ENCODE measurements at regions not wholly inside any gene's neighbourhood (a gene's known extent, or its start where the extent isn't known, plus 50 kb on each side); places are given as distances from the start of the nearest gene placed in this dataset.

- peak; percentile 46 for DNase-seq (ENCODE audit: low read depth, low spot score)
- in situ Hi-C loops (cut with HindIII; ENCODE audit: low pct_unique_long_range_greater_than_20kb, low sequenced_read_pairs) = no loop called here
Measured at GRCh38 chr14:53356361-53357150, 203.4 kb upstream of the DDHD1 start.

GRCh38 chr14:53355581-53356112, 202.5 kb upstream of the DDHD1 start:
- no peak for DNase-seq (ENCODE audit: low read depth, low spot score)
- in situ Hi-C loops (cut with HindIII; ENCODE audit: low pct_unique_long_range_greater_than_20kb, low sequenced_read_pairs) = no loop called here

GRCh38 chr14:53354336-53354735, 201.2 kb upstream of the DDHD1 start:
- DNase-seq (ENCODE audit: low read depth, low spot score) = no peak
- in situ Hi-C loops (cut with HindIII; ENCODE audit: low pct_unique_long_range_greater_than_20kb, low sequenced_read_pairs) = no loop called here

- in situ Hi-C loops (cut with HindIII; ENCODE audit: low pct_unique_long_range_greater_than_20kb, low sequenced_read_pairs) = no loop called here
- DNase-seq (ENCODE audit: low read depth, low spot score) = no peak
Measured at GRCh38 chr14:53350866-53351265, 197.7 kb upstream of the DDHD1 start.

- in situ Hi-C loops (cut with HindIII; ENCODE audit: low pct_unique_long_range_greater_than_20kb, low sequenced_read_pairs) = no loop called here
- DNase-seq (ENCODE audit: low read depth, low spot score) = no peak
Measured at GRCh38 chr14:53350429-53350828, 197.3 kb upstream of the DDHD1 start.

- in situ Hi-C loops (cut with HindIII; ENCODE audit: low pct_unique_long_range_greater_than_20kb, low sequenced_read_pairs) = no loop called here
- no peak for DNase-seq (ENCODE audit: low read depth, low spot score)
Measured at GRCh38 chr14:53346988-53347387, 193.9 kb upstream of the DDHD1 start.

- in situ Hi-C loops (cut with HindIII; ENCODE audit: low pct_unique_long_range_greater_than_20kb, low sequenced_read_pairs) = no loop called here
- DNase-seq (ENCODE audit: low read depth, low spot score) = no peak
Measured at GRCh38 chr14:53341324-53341723, 188.2 kb upstream of the DDHD1 start.

GRCh38 chr14:53338192-53338591, 185.1 kb upstream of the DDHD1 start:
- in situ Hi-C loops (cut with HindIII; ENCODE audit: low pct_unique_long_range_greater_than_20kb, low sequenced_read_pairs) = no loop called here
- no peak for DNase-seq (ENCODE audit: low read depth, low spot score)

- in situ Hi-C loops (cut with HindIII; ENCODE audit: low pct_unique_long_range_greater_than_20kb, low sequenced_read_pairs) = no loop called here
- DNase-seq (ENCODE audit: low read depth, low spot score) = no peak
Measured at GRCh38 chr14:53336729-53337128, 183.6 kb upstream of the DDHD1 start.

GRCh38 chr14:53333809-53334208, 180.7 kb upstream of the DDHD1 start:
- no peak for DNase-seq (ENCODE audit: low read depth, low spot score)
- in situ Hi-C loops (cut with HindIII; ENCODE audit: low pct_unique_long_range_greater_than_20kb, low sequenced_read_pairs) = no loop called here

GRCh38 chr14:53331921-53332320, 178.8 kb upstream of the DDHD1 start:
- DNase-seq (ENCODE audit: low read depth, low spot score) = no peak
- in situ Hi-C loops (cut with HindIII; ENCODE audit: low pct_unique_long_range_greater_than_20kb, low sequenced_read_pairs) = no loop called here

- no peak for DNase-seq (ENCODE audit: low read depth, low spot score)
Measured at GRCh38 chr14:53331247-53331646, 178.1 kb upstream of the DDHD1 start.

GRCh38 chr14:53330441-53330840, 177.3 kb upstream of the DDHD1 start:
- DNase-seq (ENCODE audit: low read depth, low spot score) = no peak
- in situ Hi-C loops (cut with HindIII; ENCODE audit: low pct_unique_long_range_greater_than_20kb, low sequenced_read_pairs) = no loop called here

More at GRCh38 chr14:53331247-53331646, 178.1 kb upstream of the DDHD1 start:
- in situ Hi-C loops (cut with HindIII; ENCODE audit: low pct_unique_long_range_greater_than_20kb, low sequenced_read_pairs) = no loop called here

- DNase-seq (ENCODE audit: low read depth, low spot score) = no peak
- in situ Hi-C loops (cut with HindIII; ENCODE audit: low pct_unique_long_range_greater_than_20kb, low sequenced_read_pairs) = no loop called here
Measured at GRCh38 chr14:53328841-53329240, 175.7 kb upstream of the DDHD1 start.

- in situ Hi-C loops (cut with HindIII; ENCODE audit: low pct_unique_long_range_greater_than_20kb, low sequenced_read_pairs) = no loop called here
- DNase-seq (ENCODE audit: low read depth, low spot score) = no peak
Measured at GRCh38 chr14:53327716-53328115, 174.6 kb upstream of the DDHD1 start.

GRCh38 chr14:53325176-53325806, 172.2 kb upstream of the DDHD1 start:
- peak; percentile 58 for DNase-seq (ENCODE audit: low read depth, low spot score)
- in situ Hi-C loops (cut with HindIII; ENCODE audit: low pct_unique_long_range_greater_than_20kb, low sequenced_read_pairs) = no loop called here

GRCh38 chr14:53316504-53316903, 163.4 kb upstream of the DDHD1 start:
- in situ Hi-C loops (cut with HindIII; ENCODE audit: low pct_unique_long_range_greater_than_20kb, low sequenced_read_pairs) = no loop called here
- DNase-seq (ENCODE audit: low read depth, low spot score) = no peak

GRCh38 chr14:53310412-53310811, 157.3 kb upstream of the DDHD1 start:
- no peak for DNase-seq (ENCODE audit: low read depth, low spot score)
- in situ Hi-C loops (cut with HindIII; ENCODE audit: low pct_unique_long_range_greater_than_20kb, low sequenced_read_pairs) = no loop called here

GRCh38 chr14:53306911-53307310, 153.8 kb upstream of the DDHD1 start:
- DNase-seq (ENCODE audit: low read depth, low spot score) = peak; percentile 99
- in situ Hi-C loops (cut with HindIII; ENCODE audit: low pct_unique_long_range_greater_than_20kb, low sequenced_read_pairs) = no loop called here
